ENCODE measurements at regions not wholly inside any gene's neighbourhood (a gene's known extent, or its start where the extent isn't known, plus 50 kb on each side); places are given as distances from the start of the nearest gene placed in this dataset.

DNA sequence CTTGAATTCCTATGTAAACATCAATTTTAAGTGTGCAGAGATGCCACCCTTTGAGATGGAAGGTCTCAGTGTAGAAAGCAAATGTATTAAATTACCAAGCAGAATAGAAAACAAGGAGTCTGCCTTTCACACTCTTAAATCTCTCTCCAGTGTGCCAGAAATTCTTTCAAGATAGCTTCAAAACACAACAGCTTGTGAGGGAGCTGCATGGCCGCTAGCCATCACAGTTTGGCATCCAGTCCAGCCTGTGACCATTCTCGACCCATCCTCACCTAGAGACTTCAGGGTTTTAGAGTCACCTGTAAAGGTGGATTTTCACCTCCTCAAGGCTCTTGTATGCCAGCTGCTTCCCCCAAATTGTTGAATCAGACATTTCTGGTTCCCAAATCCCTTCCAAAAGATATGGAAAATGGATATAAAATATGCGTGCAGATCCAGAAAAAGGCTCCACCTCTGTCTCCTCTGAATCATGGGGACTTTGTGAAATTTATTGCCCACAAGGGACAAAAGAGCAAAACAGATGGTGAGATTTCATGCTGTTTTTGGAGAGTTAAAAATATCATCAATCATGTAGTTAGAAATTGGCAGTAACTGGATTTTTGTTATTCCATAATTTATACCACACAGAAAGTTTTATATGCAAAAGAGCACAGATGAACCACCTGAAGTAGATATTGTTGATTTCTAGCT lies 114.2 kb upstream of the THRB start:
- TF ChIP-seq EZH2 (IDR thresholded peaks at IDR 0.05; ENCODE audit: insufficient read depth, poor library complexity, severe bottlenecking) (no peak), EZH2phosphoT487 (IDR thresholded peaks at IDR 0.05; ENCODE audit: insufficient read depth, low read depth) (no peak)

Measured in GM23248 (cell line).